Naive thymus-derived CD4-positive, alpha-beta T cell (primary cell): ENCODE measurements at regions not wholly inside any gene's neighbourhood (a gene's known extent, or its start where the extent isn't known, plus 50 kb on each side); places are given as distances from the start of the nearest gene placed in this dataset.
"Not testable (repeated sequence)": the region's sequence is repeated elsewhere in the genome, so short reads cannot be mapped to it uniquely, and the experiment has no call there.

Experiments used
- ATAC-seq: fragments of 150-1000 bp; cut with Tn5 transposase; 2 replicates; pipeline ENCODE4 v1.10.0; 2021; ENCODE audit warnings: mild to moderate bottlenecking, moderate library complexity
- CTCF ChIA-PET: fragments of 350-600 bp; sonication (Branson Sonifier 250); formaldehyde crosslinking; loops from one replicate; lab custom pipeline; 2021; ENCODE audit warnings: antibody characterized with exemption; lab: Charles Lee
- POLR2A ChIA-PET: fragments of 350-600 bp; sonication (Branson Sonifier 250); formaldehyde crosslinking; loops from one replicate; lab custom pipeline; 2021; ENCODE audit warnings: antibody characterized with exemption, inconsistent platforms; lab: Charles Lee
- DNase-seq, 9 donors: peaks; one replicate each; pipeline versions ENCODE4 v3.0.0 to v3.0.0-alpha.2; 2020 to 2022; ENCODE audit warnings: mixed read lengths in 1 of 9
- H3K27ac ChIP-seq: one replicate; pipeline ENCODE4 v1.7.0; 2013; ENCODE audit warnings: mild to moderate bottlenecking, low read depth, low read length, moderate library complexity
- H3K27me3 ChIP-seq, 2 donors: one replicate each; pipeline ENCODE4 v1.7.0; 2013; ENCODE audit warnings: low read length in 2 of 2, mild to moderate bottlenecking in 2 of 2, moderate library complexity in 2 of 2; ENCODE audit not compliant: control insufficient read depth in 2 of 2, insufficient read depth in 2 of 2
- H3K36me3 ChIP-seq, 3 experiments: 1 replicate in 2 of 3; 2 replicates in 1 of 3; pipeline ENCODE4 v1.7.0; 2013; ENCODE audit warnings: low read length in 3 of 3, mild to moderate bottlenecking in 3 of 3, moderate library complexity in 1 of 3; ENCODE audit not compliant: insufficient read depth in 3 of 3, control insufficient read depth in 2 of 3
- H3K4me1 ChIP-seq, 2 donors: one replicate each; pipeline ENCODE4 v1.7.0; 2013; ENCODE audit warnings: low read length in 2 of 2, mild to moderate bottlenecking in 2 of 2, moderate library complexity in 1 of 2; ENCODE audit not compliant: control insufficient read depth in 2 of 2, insufficient read depth in 2 of 2
- H3K4me3 ChIP-seq: 2 replicates; pipeline ENCODE4 v1.7.0; 2013; ENCODE audit warnings: mild to moderate bottlenecking, low read length
- H3K9me3 ChIP-seq, 3 experiments: 1 replicate in 2 of 3; 2 replicates in 1 of 3; pipeline ENCODE4 v1.7.0; 2013; ENCODE audit warnings: low read length in 3 of 3; ENCODE audit not compliant: control insufficient read depth in 2 of 3
- H3K27ac Mint-ChIP-seq, 9 donors: one replicate each; pipeline ENCODE4 v1.8.0; 2020 to 2022; ENCODE audit warnings: mixed read lengths in 9 of 9, mild to moderate bottlenecking in 8 of 9, moderate library complexity in 5 of 9, inconsistent platforms in 2 of 9
- H3K27me3 Mint-ChIP-seq, 5 donors: one replicate each; pipeline ENCODE4 v1.8.0; 2021 to 2022; ENCODE audit warnings: mixed read lengths in 5 of 5, mild to moderate bottlenecking in 1 of 5
- H3K36me3 Mint-ChIP-seq, 5 donors: one replicate each; pipeline ENCODE4 v1.8.0; 2020 to 2022; ENCODE audit warnings: mixed read lengths in 5 of 5, mild to moderate bottlenecking in 3 of 5, inconsistent platforms in 1 of 5
- H3K4me1 Mint-ChIP-seq, 7 donors: one replicate each; pipeline ENCODE4 v1.8.0; 2020 to 2022; ENCODE audit warnings: mixed read lengths in 7 of 7, mild to moderate bottlenecking in 3 of 7, inconsistent platforms in 1 of 7
- H3K4me3 Mint-ChIP-seq, 10 donors: one replicate each; pipeline ENCODE4 v1.8.0; 2020 to 2022; ENCODE audit warnings: mild to moderate bottlenecking in 10 of 10, mixed read lengths in 10 of 10, moderate library complexity in 6 of 10, inconsistent platforms in 2 of 10
- H3K9me3 Mint-ChIP-seq, 11 donors: one replicate each; pipeline ENCODE4 v1.8.0; 2020 to 2022; ENCODE audit warnings: mixed read lengths in 11 of 11, mild to moderate bottlenecking in 4 of 11, inconsistent platforms in 1 of 11, moderate library complexity in 1 of 11
- intact Hi-C, 2 donors: fragments of 100-400 bp; cut with micrococcal nuclease; formaldehyde crosslinking; loops; one replicate each; pipeline ENCODE4 v1.15.1; 2023

- intact Hi-C loops: no loop called here
- Histone ChIP-seq H3K27me3 (no peaks in the 10 kb centered on the region), H3K4me1 (no peaks in the 10 kb centered on the region), H3K9me3 (no peaks in the 10 kb centered on the region), H3K4me3 (no peak overlapping the region), H3K36me3 (no peaks in the 10 kb centered on the region), H3K27ac (no peak overlapping the region)
- H3K4me3 Mint-ChIP-seq: no peak overlapping the region
- DNase-seq (no peak), ATAC-seq (no peak)
- CTCF ChIA-PET: no interaction called here
- H3K36me3 Mint-ChIP-seq: no peaks in the 10 kb centered on the region
- H3K27me3 Mint-ChIP-seq: no peaks in the 10 kb centered on the region
- H3K4me1 Mint-ChIP-seq: no peaks in the 10 kb centered on the region
- no peak overlapping the region for H3K27ac Mint-ChIP-seq
- peaks cover 0 to 5% (median 1%) of the 10 kb centered on the region in 11 donors for H3K9me3 Mint-ChIP-seq
- POLR2A ChIA-PET: no interaction called here
These were observed 736.8 kb upstream of the CA10 start for GRCh38 chr17:52895272-52895671.

GRCh38 chr17:52892334-52892733 lies 733.8 kb upstream of the CA10 start:
- Mint-ChIP-seq H3K4me3 (no peak overlapping the region), H3K36me3 (no peaks in the 10 kb centered on the region), H3K4me1 (no peaks in the 10 kb centered on the region), H3K27ac (no peak overlapping the region), H3K27me3 (no peaks in the 10 kb centered on the region), H3K9me3 (peaks cover 0 to 5% (median 0%) of the 10 kb centered on the region in 11 donors)
- no peaks in the 10 kb centered on the region for H3K27me3 ChIP-seq
- no peaks in the 10 kb centered on the region for H3K36me3 ChIP-seq
- POLR2A ChIA-PET: no interaction called here
- DNase-seq: no peak
- no peak for ATAC-seq
- H3K9me3 ChIP-seq: no peaks in the 10 kb centered on the region
- no peak overlapping the region for H3K4me3 ChIP-seq
- intact Hi-C loops: no loop called here
- no peak overlapping the region for H3K27ac ChIP-seq
- CTCF ChIA-PET: no interaction called here
- H3K4me1 ChIP-seq: no peaks in the 10 kb centered on the region

DNA sequence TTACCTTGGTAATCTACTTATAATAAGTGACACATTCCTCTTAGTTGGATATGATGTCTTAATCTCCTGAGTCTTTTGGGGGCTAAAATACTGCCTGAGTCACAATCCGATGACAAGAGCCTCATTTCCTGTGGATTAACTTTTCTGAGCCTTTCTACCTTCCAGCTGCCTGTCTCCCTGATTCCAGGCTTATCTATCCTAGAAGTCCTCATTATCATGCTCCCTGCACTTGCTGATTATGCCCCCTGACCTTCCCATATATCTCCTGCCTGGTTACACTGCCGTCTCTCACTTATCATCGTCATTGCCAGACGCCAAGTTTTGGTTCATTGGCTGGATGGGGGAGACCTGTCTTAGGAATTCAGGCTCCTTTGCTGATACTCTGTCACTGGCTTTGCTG lies 727.4 kb upstream of the CA10 start:
- H3K9me3 ChIP-seq: no peaks in the 10 kb centered on the region
- Mint-ChIP-seq H3K36me3 (no peaks in the 10 kb centered on the region), H3K27ac (no peak overlapping the region), H3K9me3 (peaks cover 0 to 13% (median 4%) of the 10 kb centered on the region in 11 donors), H3K27me3 (peaks cover 0 to 9% (median 4%) of the 10 kb centered on the region in 5 donors), H3K4me1 (no peaks in the 10 kb centered on the region), H3K4me3 (no peak overlapping the region)
- H3K27ac ChIP-seq: no peak overlapping the region
- ATAC-seq (no peak), DNase-seq (no peak)
- H3K27me3 ChIP-seq: no peaks in the 10 kb centered on the region
- ChIA-PET CTCF (no interaction called here), POLR2A (no interaction called here)
- no peaks in the 10 kb centered on the region for H3K4me1 ChIP-seq
- H3K4me3 ChIP-seq: no peak overlapping the region
- intact Hi-C loops: no loop called here
- H3K36me3 ChIP-seq: no peaks in the 10 kb centered on the region

DNA sequence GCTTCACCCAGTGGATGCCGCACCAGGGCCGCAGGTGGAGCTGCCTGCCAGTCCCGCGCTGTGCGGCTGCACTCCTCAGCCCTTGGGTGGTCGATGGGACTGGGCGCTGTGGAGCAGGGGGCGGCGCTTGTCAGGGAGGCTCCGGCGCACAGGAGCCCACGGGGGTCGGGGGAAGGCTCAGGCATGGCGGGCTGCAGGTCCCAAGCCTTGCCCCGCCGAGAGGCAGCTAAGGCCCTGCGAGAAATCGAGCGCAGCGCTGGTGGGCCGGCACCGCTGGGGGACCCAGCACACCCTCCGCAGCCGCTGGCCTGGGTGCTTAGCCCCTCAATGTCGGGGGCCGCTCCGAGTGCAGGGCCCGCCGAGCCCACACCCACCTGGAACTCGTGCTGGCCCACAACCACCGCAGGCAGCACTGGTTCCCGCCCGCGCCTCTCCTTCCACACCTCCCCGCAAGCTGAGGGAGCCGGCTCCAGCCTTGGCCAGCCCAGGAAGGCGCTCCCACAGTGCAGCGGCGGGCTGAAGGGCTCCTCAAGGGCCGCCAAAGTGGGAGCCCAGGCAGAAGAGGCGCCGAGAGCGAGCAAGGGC lies 725.5 kb upstream of the CA10 start:
- H3K4me1 ChIP-seq, H3K9me3 ChIP-seq, DNase-seq, H3K4me3 ChIP-seq, H3K36me3 ChIP-seq, H3K27me3 Mint-ChIP-seq, H3K27ac Mint-ChIP-seq, intact Hi-C loops, ATAC-seq, CTCF ChIA-PET, H3K27me3 ChIP-seq, H3K36me3 Mint-ChIP-seq, H3K27ac ChIP-seq, H3K4me1 Mint-ChIP-seq, POLR2A ChIA-PET, H3K4me3 Mint-ChIP-seq: not testable (repeated sequence)
- peaks cover 0 to 15% (median 4%) of the 10 kb centered on the region in 11 donors for H3K9me3 Mint-ChIP-seq

DNA sequence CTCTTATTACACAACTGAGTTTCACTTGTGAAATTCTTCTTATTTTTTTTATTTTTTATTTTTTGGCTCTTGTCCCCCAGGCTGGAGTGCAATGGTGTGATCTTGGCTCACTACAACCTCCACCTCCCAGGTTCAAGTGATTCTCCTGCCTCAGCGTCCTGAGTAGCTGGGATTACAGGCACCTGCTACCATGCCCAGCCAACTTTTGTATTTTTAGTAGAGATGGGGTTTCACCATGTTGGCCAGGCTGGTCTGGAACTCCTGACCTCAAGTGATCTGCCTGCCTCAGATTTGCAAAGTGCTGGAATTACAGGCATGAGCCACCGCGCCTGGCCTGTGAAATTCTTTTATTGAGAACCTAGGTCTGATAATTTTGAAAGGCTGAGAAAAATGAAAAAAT lies 688.3 kb upstream of the CA10 start:
- H3K27ac ChIP-seq, H3K4me3 ChIP-seq, H3K4me1 Mint-ChIP-seq, CTCF ChIA-PET, H3K4me1 ChIP-seq, POLR2A ChIA-PET, H3K36me3 Mint-ChIP-seq, intact Hi-C loops, H3K27me3 Mint-ChIP-seq, H3K27me3 ChIP-seq, H3K9me3 ChIP-seq, H3K27ac Mint-ChIP-seq, H3K4me3 Mint-ChIP-seq, DNase-seq, H3K36me3 ChIP-seq, ATAC-seq: not testable (repeated sequence)
- H3K9me3 Mint-ChIP-seq: peaks cover 0 to 10% (median 4%) of the 10 kb centered on the region in 11 donors

- no peaks in the 10 kb centered on the region for H3K27me3 Mint-ChIP-seq
- H3K4me3 Mint-ChIP-seq: no peak overlapping the region
- no peaks in the 10 kb centered on the region for H3K4me1 Mint-ChIP-seq
- Histone ChIP-seq H3K36me3 (no peaks in the 10 kb centered on the region), H3K4me1 (no peaks in the 10 kb centered on the region), H3K27me3 (no peaks in the 10 kb centered on the region), H3K9me3 (no peaks in the 10 kb centered on the region), H3K4me3 (no peak overlapping the region), H3K27ac (no peak overlapping the region)
- DNase-seq (no peak), ATAC-seq (no peak)
- intact Hi-C loops: no loop called here
- no peaks in the 10 kb centered on the region for H3K36me3 Mint-ChIP-seq
- ChIA-PET POLR2A (no interaction called here), CTCF (no interaction called here)
- H3K27ac Mint-ChIP-seq: no peak overlapping the region
- peaks cover 0 to 17% (median 6%) of the 10 kb centered on the region in 11 donors for H3K9me3 Mint-ChIP-seq
These were observed 683.5 kb upstream of the CA10 start for GRCh38 chr17:52841971-52842370.

DNA sequence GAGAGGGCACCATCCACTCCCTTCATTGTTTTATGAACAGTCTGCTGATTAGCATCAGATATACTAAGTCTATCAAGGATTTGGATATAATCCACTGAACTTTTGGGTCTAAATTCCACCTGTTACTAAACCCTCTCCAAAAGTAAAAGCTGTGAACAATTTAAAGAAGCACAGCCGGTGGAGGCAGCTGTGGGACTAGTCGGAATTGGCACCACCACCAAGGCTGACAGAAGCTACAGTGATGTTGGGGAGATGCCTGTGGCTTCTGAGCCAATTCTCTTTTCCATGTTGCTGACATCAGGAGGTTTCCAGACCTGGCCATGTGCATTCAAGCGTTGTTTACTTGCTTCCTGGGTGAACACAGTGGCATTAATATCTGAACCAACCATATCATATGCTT lies 679.0 kb upstream of the CA10 start:
- H3K4me1 Mint-ChIP-seq: no peaks in the 10 kb centered on the region
- no peaks in the 10 kb centered on the region for H3K36me3 Mint-ChIP-seq
- H3K9me3 Mint-ChIP-seq: peaks cover 0 to 28% (median 5%) of the 10 kb centered on the region in 11 donors
- H3K27me3 ChIP-seq: no peaks in the 10 kb centered on the region
- no peak overlapping the region for H3K4me3 ChIP-seq
- no peak overlapping the region for H3K27ac ChIP-seq
- no peak overlapping the region for H3K27ac Mint-ChIP-seq
- intact Hi-C loops: no loop called here
- H3K4me3 Mint-ChIP-seq: no peak overlapping the region
- H3K36me3 ChIP-seq: no peaks in the 10 kb centered on the region
- H3K27me3 Mint-ChIP-seq: no peaks in the 10 kb centered on the region
- ChIA-PET CTCF (no interaction called here), POLR2A (no interaction called here)
- no peaks in the 10 kb centered on the region for H3K4me1 ChIP-seq
- no peak for DNase-seq
- ATAC-seq: no peak
- no peaks in the 10 kb centered on the region for H3K9me3 ChIP-seq
